Activated CD4-positive, alpha-beta T cell treated with anti-CD3 and anti-CD28 coated beads, Interleukin-2, amount 50 U/mL, for 16 hours (primary cell): ENCODE measurements at regions not wholly inside any gene's neighbourhood (a gene's known extent, or its start where the extent isn't known, plus 50 kb on each side); places are given as distances from the start of the nearest gene placed in this dataset.
"Not testable (repeated sequence)": the region's sequence is repeated elsewhere in the genome, so short reads cannot be mapped to it uniquely, and the experiment has no call there.

Experiments used
- DNase-seq: peaks from one replicate; pipeline ENCODE4 v3.0.0-alpha.2; 2020

- no peak for DNase-seq
These were observed 119.4 kb downstream of the LUZP4 start for GRCh38 chrX:115408771-115409400.

GRCh38 chrX:115409551-115409950 lies 120.0 kb downstream of the LUZP4 start:
- DNase-seq: no peak

GRCh38 chrX:115410731-115411428 lies 121.4 kb downstream of the LUZP4 start:
- DNase-seq: no peak

GRCh38 chrX:115413246-115413878 lies 123.8 kb downstream of the LUZP4 start:
- DNase-seq: no peak

GRCh38 chrX:115419069-115419468 lies 129.6 kb downstream of the LUZP4 start:
- DNase-seq: no peak

- DNase-seq: no peak
These were observed 133.6 kb downstream of the LUZP4 start for GRCh38 chrX:115423086-115423485.

- no peak for DNase-seq
These were observed 135.6 kb upstream of the PLS3 start for GRCh38 chrX:115425359-115425758.

- no peak for DNase-seq
These were observed 133.0 kb upstream of the PLS3 start for GRCh38 chrX:115427861-115428410.

GRCh38 chrX:115434834-115435233 lies 126.1 kb upstream of the PLS3 start:
- not testable (repeated sequence) for DNase-seq

GRCh38 chrX:115437841-115438595 lies 123.0 kb upstream of the PLS3 start:
- no peak for DNase-seq

- no peak for DNase-seq
These were observed 112.8 kb upstream of the PLS3 start for GRCh38 chrX:115448146-115448545.

- no peak for DNase-seq
These were observed 111.2 kb upstream of the PLS3 start for GRCh38 chrX:115449742-115450141.

- no peak for DNase-seq
These were observed 108.7 kb upstream of the PLS3 start for GRCh38 chrX:115452251-115452650.

- no peak for DNase-seq
These were observed 100.8 kb upstream of the PLS3 start for GRCh38 chrX:115459883-115460880.

- no peak for DNase-seq
These were observed 98.6 kb upstream of the PLS3 start for GRCh38 chrX:115462406-115462805.

- no peak for DNase-seq
These were observed 93.0 kb upstream of the PLS3 start for GRCh38 chrX:115467961-115468360.

GRCh38 chrX:115472131-115472530 lies 88.8 kb upstream of the PLS3 start:
- DNase-seq: no peak

GRCh38 chrX:115486510-115486909 lies 74.5 kb upstream of the PLS3 start:
- no peak for DNase-seq

- DNase-seq: no peak
These were observed 73.4 kb upstream of the PLS3 start for GRCh38 chrX:115487608-115488007.

- DNase-seq: no peak
These were observed 70.2 kb upstream of the PLS3 start for GRCh38 chrX:115490814-115491213.

GRCh38 chrX:115491766-115492165 lies 69.2 kb upstream of the PLS3 start:
- no peak for DNase-seq

- no peak for DNase-seq
These were observed 68.0 kb upstream of the PLS3 start for GRCh38 chrX:115493015-115493414.
